ENCODE measurements at regions not wholly inside any gene's neighbourhood (a gene's known extent, or its start where the extent isn't known, plus 50 kb on each side); places are given as distances from the start of the nearest gene placed in this dataset.

DNA sequence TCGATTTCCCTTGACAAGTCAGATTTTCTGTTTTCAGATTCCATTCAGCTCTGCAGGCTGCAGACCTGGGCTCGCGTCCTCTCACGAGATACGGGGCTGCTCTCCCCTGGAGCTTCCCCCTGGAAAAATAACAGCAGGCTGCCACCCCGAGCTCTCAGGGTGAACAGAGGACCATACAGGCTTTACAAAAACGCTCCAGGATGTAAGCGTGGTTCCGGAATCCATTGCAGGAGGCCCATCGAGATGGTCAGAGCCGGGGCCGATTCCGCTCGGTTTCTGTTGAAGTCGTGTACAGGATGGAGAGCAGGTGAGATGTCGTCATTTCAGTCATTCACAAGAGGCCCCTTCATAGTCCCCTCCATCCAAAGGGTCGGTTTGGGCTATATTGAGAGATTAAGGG, 297.7 kb upstream of the IRX4 start:
- no peak for DNase-seq

GRCh38 chr5:2179861-2180260, 297.1 kb upstream of the IRX4 start:
- no peak for DNase-seq

GRCh38 chr5:2178528-2178927, 295.8 kb upstream of the IRX4 start:
- no peak for DNase-seq

GRCh38 chr5:2178071-2178477, 295.3 kb upstream of the IRX4 start:
- DNase-seq: no peak

DNA sequence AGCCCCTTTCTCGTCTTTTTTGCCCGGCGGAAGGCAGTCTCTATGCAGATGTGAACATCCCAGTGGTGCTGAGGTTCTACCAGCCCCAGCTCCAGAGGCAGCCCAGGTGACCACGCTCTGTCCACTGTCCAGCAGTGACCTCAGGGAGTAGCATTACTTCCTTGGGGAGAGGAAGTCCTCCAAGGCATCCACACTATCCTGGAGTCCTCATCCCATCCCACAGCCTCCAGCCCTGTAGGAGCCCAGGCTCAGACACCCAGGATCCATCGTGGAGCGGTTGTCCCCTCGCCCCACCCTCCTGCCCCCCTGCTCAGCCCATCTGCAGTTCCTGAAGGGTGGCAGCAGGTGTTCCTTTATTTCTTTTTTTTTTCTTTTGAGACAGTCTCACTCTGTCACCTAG, 294.5 kb upstream of the IRX4 start:
- DNase-seq: no peak

- DNase-seq: no peak
Observed at GRCh38 chr5:2176581-2176980, 293.9 kb upstream of the IRX4 start.

- no peak for DNase-seq
Observed at GRCh38 chr5:2175842-2176404, 293.2 kb upstream of the IRX4 start.

DNA sequence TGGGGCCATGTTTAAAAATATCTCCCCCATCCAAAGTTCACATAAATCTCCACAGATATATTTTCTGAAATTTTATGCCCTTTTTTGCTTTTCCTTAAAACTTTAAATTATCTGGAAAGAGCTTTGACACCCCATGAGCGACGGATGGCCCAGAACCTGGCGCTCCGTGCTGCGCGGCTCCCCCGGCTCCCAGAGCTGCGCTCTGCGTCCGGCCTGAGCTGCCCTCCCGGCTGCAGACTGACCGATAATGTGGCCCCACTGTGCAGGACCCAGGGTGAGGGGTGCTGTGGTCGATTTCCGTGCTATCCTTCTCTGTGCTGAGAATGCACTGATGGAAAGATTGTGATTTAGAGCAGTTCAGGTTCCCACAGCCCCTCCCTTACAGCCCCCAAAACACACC, 292.3 kb upstream of the IRX4 start:
- no peak for DNase-seq

- no peak for DNase-seq
Observed at GRCh38 chr5:2174538-2174937, 291.8 kb upstream of the IRX4 start.

DNA sequence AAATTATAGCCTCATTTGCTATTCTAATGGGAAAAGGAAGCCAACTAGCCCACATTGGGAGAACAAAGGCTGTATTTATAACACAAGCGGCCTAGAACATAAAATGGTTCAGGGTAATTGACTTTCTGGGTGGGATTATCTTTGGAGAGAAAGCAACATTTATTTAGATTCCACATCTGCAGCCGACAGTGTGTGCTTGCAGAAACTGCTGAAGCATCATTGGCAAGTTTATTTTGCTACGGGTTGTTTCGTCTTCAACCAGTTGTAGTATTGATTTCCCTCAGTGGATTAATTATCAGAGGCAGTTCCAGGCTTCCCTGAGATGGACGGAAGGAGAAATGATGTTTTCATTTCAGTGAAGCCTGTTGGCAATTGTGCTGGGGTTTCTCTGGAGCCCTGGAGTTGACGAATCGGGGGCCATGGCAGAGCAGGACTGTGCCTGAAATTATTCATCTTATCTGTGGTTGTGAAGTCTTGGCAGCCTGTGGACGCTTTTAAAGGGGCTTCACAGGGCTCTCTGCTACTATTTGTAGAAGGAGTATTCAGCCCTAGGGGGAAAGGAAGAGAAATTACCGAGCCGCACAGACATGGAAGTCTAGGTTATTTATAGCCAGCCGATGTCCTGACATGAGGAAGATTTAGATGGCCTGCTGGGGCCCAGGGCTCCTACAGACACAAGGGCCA, 290.6 kb upstream of the IRX4 start:
- no peak for DNase-seq

DNA sequence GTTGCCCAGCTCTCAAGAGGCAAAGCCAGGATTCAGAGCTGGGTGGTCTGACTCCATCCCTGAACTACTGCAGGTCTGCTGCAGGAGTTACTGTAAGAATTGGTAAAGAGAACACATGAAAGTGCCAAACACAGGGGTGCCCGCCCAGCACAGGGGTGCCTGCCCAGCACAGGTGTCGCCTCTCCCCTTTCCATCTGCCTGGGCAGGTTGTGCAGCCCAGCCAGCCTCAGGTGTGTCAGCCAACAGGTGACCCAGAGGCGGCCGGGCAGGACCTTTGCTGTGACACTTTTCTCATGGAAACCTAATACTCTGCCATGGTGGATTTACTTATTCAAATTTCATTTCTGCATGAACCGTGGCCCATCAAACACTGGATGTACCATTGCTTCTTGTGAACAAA, 289.7 kb upstream of the IRX4 start:
- no peak for DNase-seq

DNA sequence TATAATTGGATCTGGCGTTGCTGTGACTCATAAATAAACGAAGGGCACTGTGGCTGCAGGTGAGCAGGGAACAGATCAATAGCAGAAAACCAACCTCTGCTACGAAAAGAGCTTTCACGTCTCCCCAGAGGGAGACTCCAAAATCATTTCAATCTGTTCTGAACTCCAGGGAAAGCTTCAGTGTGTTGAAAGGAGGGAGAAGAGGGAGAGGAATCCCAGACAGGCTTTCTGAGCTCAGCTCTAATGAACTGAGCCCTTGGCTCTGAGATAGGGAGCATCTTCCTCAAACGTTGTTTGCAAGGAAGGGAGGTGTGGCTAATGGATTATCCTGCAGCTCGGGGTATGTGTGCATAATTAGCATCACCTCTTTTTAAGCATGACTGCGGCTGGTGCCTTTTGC, 288.0 kb upstream of the IRX4 start:
- DNase-seq: no peak

- DNase-seq: no peak
Observed at GRCh38 chr5:2169850-2170760, 287.4 kb upstream of the IRX4 start.

DNA sequence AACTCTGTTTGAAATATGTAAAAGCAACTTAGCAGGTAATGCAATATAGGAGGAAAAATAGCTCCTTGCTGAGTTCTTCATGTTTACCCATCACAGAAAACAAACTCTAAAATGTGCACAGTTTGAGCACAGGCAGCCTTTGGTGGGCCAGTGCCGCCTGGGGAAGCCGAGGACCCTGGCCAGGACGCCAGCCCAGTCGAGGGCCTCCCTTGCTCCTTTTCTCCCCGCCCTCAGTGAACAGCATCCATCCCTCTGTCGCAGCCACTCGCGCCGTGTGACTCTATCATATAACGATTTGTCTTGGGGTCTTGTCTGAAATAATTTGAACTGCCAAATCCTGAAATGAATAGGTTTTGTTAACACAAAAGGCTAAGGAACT, 286.7 kb upstream of the IRX4 start:
- DNase-seq: no peak

DNA sequence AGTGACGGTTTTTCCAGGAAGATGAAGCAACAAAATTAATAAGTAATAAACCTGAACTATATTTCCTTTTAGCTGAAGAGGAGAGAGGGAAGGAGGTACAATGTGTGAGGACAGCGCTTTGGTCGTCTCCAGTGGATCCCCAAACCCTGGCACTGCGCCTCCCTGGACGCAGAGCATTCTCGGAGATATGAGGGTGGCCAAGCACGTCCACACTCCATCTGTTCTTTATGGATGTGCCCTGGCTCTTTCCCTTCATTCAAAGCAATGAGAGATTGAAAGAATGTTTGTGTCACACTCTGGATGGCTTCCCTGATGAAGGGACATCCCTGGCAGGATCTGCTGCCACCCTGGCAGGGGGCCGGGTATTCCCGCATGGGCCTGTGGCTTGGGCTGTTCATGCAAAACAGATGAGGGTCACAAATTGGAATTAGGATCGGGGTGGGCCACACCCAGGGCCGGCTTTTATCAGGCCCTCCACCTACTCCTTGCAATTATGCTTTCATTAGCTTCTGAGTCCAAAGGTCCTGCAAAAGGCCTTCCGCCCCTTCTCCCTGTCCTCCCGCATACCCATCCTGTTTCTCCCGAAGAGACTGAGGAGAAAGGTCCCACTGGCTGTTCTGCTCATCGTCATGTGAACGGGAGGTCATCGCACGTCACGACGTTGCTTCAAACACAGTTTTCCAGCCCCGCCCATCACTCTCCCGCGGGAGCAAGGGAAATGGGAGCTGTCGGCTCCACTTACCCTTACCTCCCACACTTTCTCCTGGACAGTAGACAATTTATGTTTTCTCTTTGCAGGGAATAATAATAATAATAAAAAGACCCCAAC, 286.1 kb upstream of the IRX4 start:
- no peak for DNase-seq

- no peak for DNase-seq
Observed at GRCh38 chr5:2167671-2168070, 284.9 kb upstream of the IRX4 start.

GRCh38 chr5:2166979-2167377, 284.3 kb upstream of the IRX4 start:
- no peak for DNase-seq

DNA sequence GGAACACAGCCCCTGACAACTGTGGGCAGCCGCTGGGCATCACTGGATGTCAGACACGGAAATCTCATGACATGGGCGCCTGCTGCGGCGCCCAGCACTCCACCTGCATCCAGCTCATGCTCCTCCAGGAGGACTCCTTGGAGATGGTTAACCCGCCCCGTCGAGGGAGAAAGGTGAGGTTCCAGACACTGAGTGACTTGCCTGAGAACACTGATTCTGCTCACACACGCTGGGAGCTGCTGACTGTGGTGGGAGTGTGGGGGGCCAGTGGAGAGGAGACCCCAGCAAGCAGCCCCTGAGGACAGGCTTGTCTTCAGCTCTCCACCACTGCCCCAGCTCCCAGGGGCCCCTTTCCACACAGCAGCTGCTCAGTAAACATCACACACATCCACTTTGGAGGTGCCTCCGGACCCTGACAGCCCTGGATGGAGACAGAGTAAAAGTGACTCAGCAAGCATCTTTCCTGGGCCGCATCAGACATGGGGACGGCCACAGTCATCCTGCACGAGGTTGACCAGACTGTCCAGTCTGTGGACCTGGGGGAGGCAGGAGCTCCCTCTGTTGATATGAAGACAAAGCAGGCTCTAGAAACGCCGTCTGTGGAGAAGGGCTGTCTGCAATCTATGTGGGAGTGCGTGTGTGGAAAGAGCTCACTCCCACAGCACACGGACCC, 283.7 kb upstream of the IRX4 start:
- DNase-seq: no peak

GRCh38 chr5:2165615-2166305, 283.0 kb upstream of the IRX4 start:
- no peak for DNase-seq

GRCh38 chr5:2165203-2165602, 282.5 kb upstream of the IRX4 start:
- no peak for DNase-seq

DNA sequence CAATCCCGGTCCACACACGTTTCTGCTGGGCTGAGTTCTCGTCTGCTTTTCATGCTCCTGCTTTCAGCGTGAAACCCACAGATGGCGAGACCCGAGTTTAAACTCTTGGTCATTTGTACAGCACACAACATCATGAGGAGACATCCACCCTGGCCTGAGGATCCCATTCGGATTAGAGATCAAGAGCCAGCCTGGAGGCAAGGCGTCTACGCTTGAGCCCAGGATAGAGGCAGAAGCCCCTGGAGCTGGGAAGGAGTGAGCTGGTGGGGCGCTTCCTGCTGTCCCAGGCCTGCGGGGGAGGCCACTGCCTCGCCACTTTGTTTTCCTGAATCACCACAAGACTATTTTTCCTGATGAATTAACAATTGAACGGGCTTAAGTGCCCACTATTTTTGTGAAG, 281.9 kb upstream of the IRX4 start:
- no peak for DNase-seq

- DNase-seq: no peak
Observed at GRCh38 chr5:2163940-2164490, 281.3 kb upstream of the IRX4 start.
